Ascending aorta (tissue), 2 donors: ENCODE measurements at regions not wholly inside any gene's neighbourhood (a gene's known extent, or its start where the extent isn't known, plus 50 kb on each side); places are given as distances from the start of the nearest gene placed in this dataset.

Experiments used
- DNase-seq, 2 donors: peaks; one replicate each; pipeline ENCODE4 v3.0.0-alpha.2; 2019; ENCODE audit warnings: low spot score in 2 of 2
- H3K27ac ChIP-seq, 2 donors: fragments of 200-600 bp; sonication (generic); one replicate each; pipeline ENCODE4 v1.5.1; 2016 to 2017; ENCODE audit warnings: mild to moderate bottlenecking in 1 of 2
- H3K27me3 ChIP-seq: fragments of 200-600 bp; sonication (generic); one replicate; pipeline ENCODE4 v1.5.1; 2017
- H3K36me3 ChIP-seq, 2 donors: fragments of 200-600 bp; sonication (generic); one replicate each; pipeline ENCODE4 v1.5.1; 2016
- H3K4me1 ChIP-seq, 2 donors: fragments of 200-600 bp; sonication (generic); one replicate each; pipeline ENCODE4 v1.5.1; 2016 to 2017; ENCODE audit warnings: mild to moderate bottlenecking in 1 of 2
- H3K4me3 ChIP-seq, 2 donors: fragments of 200-600 bp; sonication (generic); one replicate each; pipeline ENCODE4 v1.5.1; 2016 to 2017; ENCODE audit warnings: mild to moderate bottlenecking in 1 of 2
- H3K9me3 ChIP-seq, 2 donors: fragments of 200-600 bp; sonication (generic); one replicate each; pipeline ENCODE4 v1.5.1; 2016
- intact Hi-C: fragments of 100-400 bp; cut with DNase I; formaldehyde crosslinking; loops from one replicate; pipeline ENCODE4 v1.15.1; 2023
- TF ChIP-seq, protein P1 (sequence below), 3 experiments: fragments of 200-600 bp in 2 of 3; fragments of 450-650 bp in 1 of 3; sonication (generic) in 2 of 3; IDR thresholded peaks; one replicate each; pipeline ENCODE4 v1.5.1; 2016 to 2019; ENCODE audit warnings: antibody characterized with exemption in 3 of 3, mild to moderate bottlenecking in 1 of 3, moderate library complexity in 1 of 3

DNA sequence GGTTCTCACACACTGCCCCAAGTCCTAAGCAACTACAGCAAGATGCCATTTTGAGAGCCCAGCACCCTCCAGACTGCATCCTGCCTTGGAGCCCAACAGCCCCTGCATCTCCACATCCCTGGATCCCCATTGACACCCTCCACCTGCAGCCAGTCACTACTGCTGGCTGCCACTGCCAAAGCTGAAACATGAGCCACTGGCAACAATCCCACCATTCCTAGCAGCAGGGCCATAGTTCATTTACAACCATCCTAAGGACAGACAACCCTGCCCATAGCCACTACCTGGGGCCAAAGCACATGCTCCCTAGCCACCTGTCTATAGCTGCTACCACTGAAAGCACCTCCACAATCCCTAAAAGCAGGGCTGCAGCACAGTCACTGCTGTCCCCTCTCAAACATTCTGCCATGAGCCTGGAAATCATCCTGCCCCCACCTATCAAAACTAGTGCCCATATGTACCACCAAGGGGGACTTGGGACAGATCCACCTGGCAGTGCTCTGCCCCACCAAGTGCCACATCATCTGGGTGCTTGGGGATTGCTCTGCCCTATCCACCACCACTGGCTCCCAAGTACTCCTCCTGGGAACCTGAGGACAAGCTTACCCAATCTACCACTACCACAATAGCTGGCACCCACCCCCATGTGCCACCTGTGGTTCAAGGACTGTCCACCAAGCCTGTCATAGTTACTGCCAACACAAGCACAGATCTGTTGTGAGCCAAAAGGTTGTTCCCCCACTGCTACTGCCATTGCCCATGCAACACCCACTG, 138.8 kb upstream of the SOX6 start:
- intact Hi-C loops = no loop called here
- TF ChIP-seq, protein P1, sequence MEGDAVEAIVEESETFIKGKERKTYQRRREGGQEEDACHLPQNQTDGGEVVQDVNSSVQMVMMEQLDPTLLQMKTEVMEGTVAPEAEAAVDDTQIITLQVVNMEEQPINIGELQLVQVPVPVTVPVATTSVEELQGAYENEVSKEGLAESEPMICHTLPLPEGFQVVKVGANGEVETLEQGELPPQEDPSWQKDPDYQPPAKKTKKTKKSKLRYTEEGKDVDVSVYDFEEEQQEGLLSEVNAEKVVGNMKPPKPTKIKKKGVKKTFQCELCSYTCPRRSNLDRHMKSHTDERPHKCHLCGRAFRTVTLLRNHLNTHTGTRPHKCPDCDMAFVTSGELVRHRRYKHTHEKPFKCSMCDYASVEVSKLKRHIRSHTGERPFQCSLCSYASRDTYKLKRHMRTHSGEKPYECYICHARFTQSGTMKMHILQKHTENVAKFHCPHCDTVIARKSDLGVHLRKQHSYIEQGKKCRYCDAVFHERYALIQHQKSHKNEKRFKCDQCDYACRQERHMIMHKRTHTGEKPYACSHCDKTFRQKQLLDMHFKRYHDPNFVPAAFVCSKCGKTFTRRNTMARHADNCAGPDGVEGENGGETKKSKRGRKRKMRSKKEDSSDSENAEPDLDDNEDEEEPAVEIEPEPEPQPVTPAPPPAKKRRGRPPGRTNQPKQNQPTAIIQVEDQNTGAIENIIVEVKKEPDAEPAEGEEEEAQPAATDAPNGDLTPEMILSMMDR (IDR thresholded peaks at IDR 0.05) = no peak
- H3K4me1 ChIP-seq = no peaks in the 10 kb centered on the region
- H3K4me3 ChIP-seq = no peak overlapping the region
- DNase-seq = no peak
- H3K27ac ChIP-seq = no peak overlapping the region
- H3K27me3 ChIP-seq = no peaks in the 10 kb centered on the region
- H3K36me3 ChIP-seq = no peaks in the 10 kb centered on the region
- H3K9me3 ChIP-seq = no peaks in the 10 kb centered on the region

DNA sequence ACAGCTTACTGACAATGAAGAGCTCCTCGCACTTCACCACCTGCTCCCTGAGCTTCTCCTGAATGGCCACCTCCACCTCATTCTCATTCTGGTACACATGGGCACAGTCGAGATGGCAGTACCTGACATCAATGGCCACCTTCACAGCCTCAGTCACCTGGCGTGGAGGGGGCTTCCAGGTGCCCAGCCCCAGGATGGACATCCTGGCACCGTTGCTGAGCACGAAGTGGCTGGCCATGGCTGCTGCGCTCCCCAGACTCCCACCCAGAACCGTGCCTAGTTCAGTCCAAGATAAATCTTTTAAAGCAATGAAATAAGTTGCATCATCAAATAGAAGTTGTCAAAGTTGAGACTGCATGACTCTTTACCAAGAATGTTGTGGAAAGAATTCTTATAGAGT, 128.1 kb upstream of the SOX6 start:
- Histone ChIP-seq H3K27ac (no peak overlapping the region), H3K27me3 (no peaks in the 10 kb centered on the region), H3K9me3 (no peaks in the 10 kb centered on the region), H3K4me3 (no peak overlapping the region), H3K4me1 (no peaks in the 10 kb centered on the region), H3K36me3 (no peaks in the 10 kb centered on the region)
- intact Hi-C loops = no loop called here
- TF ChIP-seq, protein P1 (IDR thresholded peaks at IDR 0.05) = no peak
- no peak for DNase-seq

DNA sequence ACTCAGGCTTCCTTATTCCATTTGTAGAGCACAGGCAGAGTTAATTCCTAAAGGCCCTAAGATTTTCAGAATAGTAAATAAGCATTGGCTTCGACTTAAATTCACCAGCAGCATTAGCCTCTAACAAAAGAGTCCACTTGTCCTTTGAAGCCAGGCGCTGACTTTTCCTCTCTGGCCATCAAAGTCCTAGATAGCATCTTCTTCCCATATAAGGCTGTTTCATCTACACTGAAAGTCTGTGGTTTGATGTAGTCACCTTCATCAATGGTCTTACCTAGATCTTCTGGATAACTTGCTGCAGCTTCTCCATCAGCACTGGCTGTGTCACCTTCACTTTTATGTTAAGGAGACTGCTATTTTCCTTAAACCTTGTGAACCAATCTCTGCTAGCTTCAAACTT, 118.3 kb upstream of the SOX6 start:
- Histone ChIP-seq H3K4me1 (no peaks in the 10 kb centered on the region), H3K27me3 (no peaks in the 10 kb centered on the region), H3K9me3 (no peaks in the 10 kb centered on the region), H3K4me3 (no peak overlapping the region), H3K27ac (no peak overlapping the region), H3K36me3 (no peaks in the 10 kb centered on the region)
- intact Hi-C loops = no loop called here
- no peak for DNase-seq
- TF ChIP-seq, protein P1 (IDR thresholded peaks at IDR 0.05) = no peak

DNA sequence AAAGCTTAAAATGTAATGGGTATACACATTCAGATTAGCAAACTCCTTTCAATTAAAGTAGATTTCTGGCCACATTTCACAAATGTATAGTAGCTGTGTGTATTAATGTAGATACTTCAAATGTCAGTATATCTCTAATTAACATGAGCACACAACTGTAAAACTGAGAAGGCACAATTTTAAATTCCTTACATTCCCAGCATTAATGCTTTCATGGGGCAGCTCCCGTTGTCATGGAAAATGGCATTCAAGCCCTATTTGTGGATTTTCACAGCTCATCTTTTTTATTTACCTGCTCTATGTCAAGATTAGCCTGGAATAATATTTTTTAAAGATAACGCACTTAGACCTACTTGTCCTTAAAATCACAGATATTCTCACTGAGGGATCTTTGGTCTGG, 113.6 kb upstream of the SOX6 start:
- TF ChIP-seq, protein P1 (IDR thresholded peaks at IDR 0.05) = no peak
- Histone ChIP-seq H3K27ac (no peak overlapping the region), H3K4me3 (no peak overlapping the region), H3K27me3 (no peaks in the 10 kb centered on the region), H3K9me3 (no peaks in the 10 kb centered on the region), H3K36me3 (no peaks in the 10 kb centered on the region), H3K4me1 (no peaks in the 10 kb centered on the region)
- intact Hi-C loops = no loop called here
- DNase-seq = no peak

DNA sequence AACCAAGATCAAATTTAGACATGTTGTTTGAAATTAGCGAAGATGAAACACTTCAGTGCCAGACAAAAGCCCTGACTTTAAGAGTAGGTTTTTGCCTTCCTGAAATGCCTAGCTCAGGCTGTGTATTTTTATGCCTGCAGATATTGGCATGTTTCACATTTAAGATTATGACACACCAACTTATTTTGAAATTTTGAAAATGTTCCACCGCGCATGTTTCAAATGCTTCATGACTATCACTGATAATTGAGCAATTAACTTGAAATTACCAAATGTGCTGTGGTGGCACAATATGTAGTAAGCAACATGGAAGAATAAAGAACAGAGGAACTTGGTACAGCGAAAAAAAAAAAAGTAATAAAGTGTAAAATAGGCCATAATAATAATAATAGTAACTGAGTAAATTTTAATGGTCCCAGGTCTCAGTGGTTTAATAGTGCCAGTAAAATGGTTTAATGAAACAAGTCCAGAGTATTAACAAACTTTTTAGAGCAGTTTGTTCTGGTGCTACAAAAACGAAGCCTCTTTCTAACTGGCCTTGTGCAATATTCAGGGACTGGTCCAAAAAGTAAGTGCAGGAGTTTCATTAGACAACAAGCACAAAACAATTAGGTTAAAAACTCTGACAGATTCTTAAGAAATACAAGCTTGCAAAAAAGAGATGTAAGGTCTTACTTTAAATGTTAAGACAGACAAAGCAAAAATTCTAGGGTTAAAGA, 112.5 kb upstream of the SOX6 start:
- H3K9me3 ChIP-seq = no peaks in the 10 kb centered on the region
- intact Hi-C loops = no loop called here
- no peak overlapping the region for H3K27ac ChIP-seq

More for the DNA sequence above, 112.5 kb upstream of the SOX6 start:
- Histone ChIP-seq H3K36me3 (no peaks in the 10 kb centered on the region), H3K4me1 (no peaks in the 10 kb centered on the region), H3K4me3 (no peak overlapping the region), H3K27me3 (no peaks in the 10 kb centered on the region)
- no peak for DNase-seq
- TF ChIP-seq, protein P1 (IDR thresholded peaks at IDR 0.05) = no peak
